ENCODE measurements at regions not wholly inside any gene's neighbourhood (a gene's known extent, or its start where the extent isn't known, plus 50 kb on each side); places are given as distances from the start of the nearest gene placed in this dataset.

DNA sequence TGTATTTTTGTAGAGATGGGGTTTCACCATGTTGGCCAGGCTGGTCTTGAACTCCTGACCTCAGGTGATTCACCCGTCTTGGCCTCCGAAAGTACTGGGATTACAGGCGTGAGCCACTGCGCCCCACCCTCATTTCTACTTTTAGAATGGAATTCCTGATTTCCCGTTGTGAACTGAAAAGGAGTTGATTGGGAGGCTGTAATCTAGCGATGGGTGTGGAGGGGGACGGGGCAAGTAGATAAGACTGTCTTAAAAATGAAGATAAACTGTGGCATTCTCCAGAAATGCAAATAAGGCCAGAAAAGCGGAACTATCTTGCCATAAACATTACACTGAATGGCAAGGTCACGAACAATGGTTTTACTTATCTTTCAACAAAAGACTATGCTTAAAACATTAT, 135.4 kb downstream of the TRIB2 start:
- TF ChIP-seq CTCF (IDR thresholded peaks at IDR 0.05; ENCODE audit: low read depth, low read length, poor library complexity, severe bottlenecking) (no peak), EZH2phosphoT487 (IDR thresholded peaks at IDR 0.05; ENCODE audit: borderline replicate concordance, low read length) (no peak)
- Histone ChIP-seq H3K4me3 (ENCODE audit: low read length) (no peak overlapping the region), H3F3A (ENCODE audit: control insufficient read depth, insufficient read depth) (no peaks in the 10 kb centered on the region), H3K4me1 (ENCODE audit: control insufficient read depth, low read length) (no peaks in the 10 kb centered on the region), H3K36me3 (ENCODE audit: control insufficient read depth, low read length) (no peaks in the 10 kb centered on the region), H3K27ac (ENCODE audit: low read depth, low read length) (no peak overlapping the region), H3K4me2 (ENCODE audit: low read length) (no peak overlapping the region), H3K27me3 (ENCODE audit: control insufficient read depth, low read length) (no peaks in the 10 kb centered on the region), H3K79me2 (ENCODE audit: control insufficient read depth, low read length) (no peaks in the 10 kb centered on the region), H4K20me1 (ENCODE audit: control insufficient read depth, insufficient read depth, low read depth, low read length) (no peaks in the 10 kb centered on the region), H3K9me3 (ENCODE audit: control insufficient read depth, insufficient read depth, low read length) (no peaks in the 10 kb centered on the region; the same call in 1 of the 2 replicates), H3K9me2 (replicated peaks; ENCODE audit: control insufficient read depth, low read length) (no peaks in the 10 kb centered on the region)

DNA sequence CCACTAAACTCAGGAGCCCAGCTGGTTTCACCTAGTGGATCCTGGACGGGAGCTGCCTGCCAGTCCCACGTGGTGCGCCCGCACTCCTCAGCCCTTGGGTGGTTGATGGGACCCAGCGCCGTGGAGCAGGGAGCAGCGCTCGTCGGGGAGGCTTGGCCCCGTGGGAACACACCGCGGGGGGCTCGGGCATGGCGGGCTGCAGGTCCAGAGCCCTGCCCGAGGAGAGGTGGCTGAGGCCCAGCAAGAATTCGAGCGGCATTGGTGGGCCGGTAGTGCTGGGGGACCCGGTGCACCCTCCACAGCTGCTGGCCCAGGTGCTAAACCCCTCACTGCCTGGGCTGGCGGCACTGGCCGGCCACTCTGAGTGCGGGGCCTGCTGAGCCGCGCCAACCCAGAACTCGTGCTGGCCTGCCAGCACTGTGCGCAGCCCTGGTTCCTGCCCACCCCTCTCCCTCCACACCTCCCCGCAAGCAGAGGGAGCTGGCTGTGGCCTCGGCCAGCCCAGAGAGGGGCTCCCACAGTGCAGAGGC, 137.3 kb downstream of the TRIB2 start:
- Histone ChIP-seq H3K27ac (ENCODE audit: low read depth, low read length) (no peak overlapping the region), H3K36me3 (ENCODE audit: control insufficient read depth, low read length) (no peaks in the 10 kb centered on the region), H3K27me3 (ENCODE audit: control insufficient read depth, low read length) (no peaks in the 10 kb centered on the region), H3K9me3 (ENCODE audit: control insufficient read depth, insufficient read depth, low read length) (no peaks in the 10 kb centered on the region; the same call in 1 of the 2 replicates), H3F3A (ENCODE audit: control insufficient read depth, insufficient read depth) (no peaks in the 10 kb centered on the region), H3K79me2 (ENCODE audit: control insufficient read depth, low read length) (no peaks in the 10 kb centered on the region), H3K9me2 (replicated peaks; ENCODE audit: control insufficient read depth, low read length) (no peaks in the 10 kb centered on the region), H3K4me1 (ENCODE audit: control insufficient read depth, low read length) (no peaks in the 10 kb centered on the region), H4K20me1 (ENCODE audit: control insufficient read depth, insufficient read depth, low read depth, low read length) (no peaks in the 10 kb centered on the region), H3K4me3 (ENCODE audit: low read length) (no peak overlapping the region), H3K4me2 (ENCODE audit: low read length) (no peak overlapping the region)
- TF ChIP-seq CTCF (IDR thresholded peaks at IDR 0.05; ENCODE audit: low read depth, low read length, poor library complexity, severe bottlenecking) = no peak
- TF ChIP-seq EZH2phosphoT487 (IDR thresholded peaks at IDR 0.05; ENCODE audit: borderline replicate concordance, low read length) = no peak

- Histone ChIP-seq H3K4me2 (ENCODE audit: low read length) (no peak overlapping the region), H3F3A (ENCODE audit: control insufficient read depth, insufficient read depth) (no peaks in the 10 kb centered on the region), H3K79me2 (ENCODE audit: control insufficient read depth, low read length) (no peaks in the 10 kb centered on the region), H3K36me3 (ENCODE audit: control insufficient read depth, low read length) (no peaks in the 10 kb centered on the region), H3K9me2 (replicated peaks; ENCODE audit: control insufficient read depth, low read length) (no peaks in the 10 kb centered on the region), H3K27me3 (ENCODE audit: control insufficient read depth, low read length) (no peaks in the 10 kb centered on the region), H3K4me3 (ENCODE audit: low read length) (no peak overlapping the region), H3K27ac (ENCODE audit: low read depth, low read length) (no peak overlapping the region), H3K9me3 (ENCODE audit: control insufficient read depth, insufficient read depth, low read length) (no peaks in the 10 kb centered on the region; the same call in 1 of the 2 replicates), H4K20me1 (ENCODE audit: control insufficient read depth, insufficient read depth, low read depth, low read length) (no peaks in the 10 kb centered on the region), H3K4me1 (ENCODE audit: control insufficient read depth, low read length) (no peaks in the 10 kb centered on the region)
- TF ChIP-seq CTCF (IDR thresholded peaks at IDR 0.05; ENCODE audit: low read depth, low read length, poor library complexity, severe bottlenecking) (no peak), EZH2phosphoT487 (IDR thresholded peaks at IDR 0.05; ENCODE audit: borderline replicate concordance, low read length) (no peak)
Observed at GRCh38 chr2:12855508-12855907, 138.8 kb downstream of the TRIB2 start.

Data from DOHH2 (cell line).